ENCODE measurements at regions not wholly inside any gene's neighbourhood (a gene's known extent, or its start where the extent isn't known, plus 50 kb on each side); places are given as distances from the start of the nearest gene placed in this dataset.

GRCh38 chr2:16183345-16183744, 243.0 kb downstream of the MYCN start:
- no peak for TF ChIP-seq TAF1 (IDR thresholded peaks at IDR 0.05; ENCODE audit: borderline replicate concordance, insufficient read depth, low read length)
- TF ChIP-seq SIN3A (IDR thresholded peaks at IDR 0.05; ENCODE audit: borderline replicate concordance, insufficient read depth, low read length): no peak
- TF ChIP-seq REST (IDR thresholded peaks at IDR 0.05; ENCODE audit: insufficient read depth in 1 of 2, low read depth in 2 of 2, low read length in 2 of 2): no peak
- TF ChIP-seq FOXP2 (optimal IDR thresholded peaks at IDR 0.05; ENCODE audit: borderline replicate concordance, extremely low read depth, extremely low read length, insufficient read depth): no peak
- no peak for TF ChIP-seq POLR2AphosphoS5 (IDR thresholded peaks at IDR 0.05; ENCODE audit: low read depth, low read length)

GRCh38 chr2:16182841-16183240, 242.5 kb downstream of the MYCN start:
- TF ChIP-seq REST (IDR thresholded peaks at IDR 0.05; ENCODE audit: insufficient read depth in 1 of 2, low read depth in 2 of 2, low read length in 2 of 2): no peak
- no peak for TF ChIP-seq TAF1 (IDR thresholded peaks at IDR 0.05; ENCODE audit: borderline replicate concordance, insufficient read depth, low read length)
- TF ChIP-seq SIN3A (IDR thresholded peaks at IDR 0.05; ENCODE audit: borderline replicate concordance, insufficient read depth, low read length): no peak
- no peak for TF ChIP-seq FOXP2 (optimal IDR thresholded peaks at IDR 0.05; ENCODE audit: borderline replicate concordance, extremely low read depth, extremely low read length, insufficient read depth)
- no peak for TF ChIP-seq POLR2AphosphoS5 (IDR thresholded peaks at IDR 0.05; ENCODE audit: low read depth, low read length)

DNA sequence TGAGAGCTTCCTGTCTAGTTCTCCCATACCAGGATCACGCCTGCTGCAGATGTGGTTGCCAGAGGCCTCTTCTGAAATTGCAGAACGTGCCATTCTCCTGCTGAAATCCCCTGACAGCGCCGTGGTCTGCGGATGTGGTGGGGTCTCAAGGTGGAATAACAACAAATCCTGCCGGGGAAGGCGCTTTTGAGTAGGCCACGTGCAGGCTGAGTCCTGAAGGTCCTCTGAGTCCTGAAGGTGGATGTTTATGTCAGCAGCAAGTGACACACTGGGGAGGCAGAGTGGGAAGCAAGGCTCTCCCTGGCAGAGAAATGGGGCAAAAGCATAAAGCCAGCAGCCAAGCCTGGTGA, 241.4 kb downstream of the MYCN start:
- TF ChIP-seq REST (IDR thresholded peaks at IDR 0.05; ENCODE audit: insufficient read depth in 1 of 2, low read depth in 2 of 2, low read length in 2 of 2) (no peak), SIN3A (IDR thresholded peaks at IDR 0.05; ENCODE audit: borderline replicate concordance, insufficient read depth, low read length) (no peak), FOXP2 (optimal IDR thresholded peaks at IDR 0.05; ENCODE audit: borderline replicate concordance, extremely low read depth, extremely low read length, insufficient read depth) (no peak), TAF1 (IDR thresholded peaks at IDR 0.05; ENCODE audit: borderline replicate concordance, insufficient read depth, low read length) (no peak), POLR2AphosphoS5 (IDR thresholded peaks at IDR 0.05; ENCODE audit: low read depth, low read length) (no peak)

- TF ChIP-seq FOXP2 (optimal IDR thresholded peaks at IDR 0.05; ENCODE audit: borderline replicate concordance, extremely low read depth, extremely low read length, insufficient read depth) (no peak), SIN3A (IDR thresholded peaks at IDR 0.05; ENCODE audit: borderline replicate concordance, insufficient read depth, low read length) (no peak), POLR2AphosphoS5 (IDR thresholded peaks at IDR 0.05; ENCODE audit: low read depth, low read length) (no peak), TAF1 (IDR thresholded peaks at IDR 0.05; ENCODE audit: borderline replicate concordance, insufficient read depth, low read length) (no peak), REST (IDR thresholded peaks at IDR 0.05; ENCODE audit: insufficient read depth in 1 of 2, low read depth in 2 of 2, low read length in 2 of 2) (no peak)
These were observed 240.9 kb downstream of the MYCN start for GRCh38 chr2:16181062-16181740.
